Panc1 (cell line): ENCODE measurements at regions not wholly inside any gene's neighbourhood (a gene's known extent, or its start where the extent isn't known, plus 50 kb on each side); places are given as distances from the start of the nearest gene placed in this dataset.

Source experiments
- ATAC-seq: fragments of 200-7000 bp; cut with Tn5 transposase; 2 replicates; pipeline ENCODE4 v1.9.1; 2020; ENCODE audit warnings: mild to moderate bottlenecking, moderate library complexity
- BruUV-seq: library from RNA; stranded (reverse); fragments of 400-500 nt; replicated peaks from 2 replicates; lab custom pipeline; 2021; lab: Mats Ljungman, UMichigan
- CTCF ChIA-PET: fragments of 300-600 bp; sonication (Branson Sonifier 250); formaldehyde crosslinking; loops from one replicate; lab custom pipeline; 2022; ENCODE audit warnings: antibody characterized with exemption; lab: Charles Lee
- POLR2A ChIA-PET: fragments of 300-600 bp; sonication (Branson Sonifier 250); formaldehyde crosslinking; loops from one replicate; lab custom pipeline; 2022; ENCODE audit warnings: antibody characterized with exemption; lab: Charles Lee
- DNase-seq: peaks from one replicate; pipeline ENCODE4 v3.0.0-alpha.2; 2010; ENCODE audit warnings: low read depth, low spot score
- H3K27ac ChIP-seq: 2 replicates; pipeline ENCODE4 v1.5.1; 2011; ENCODE audit warnings: mild to moderate bottlenecking, low read length, inconsistent platforms
- H3K27me3 ChIP-seq: fragments of 200-500 bp; sonication (Bioruptor generic); 2 replicates; pipeline ENCODE4 v1.6.0; 2014; ENCODE audit warnings: low read length, inconsistent platforms; ENCODE audit not compliant: control insufficient read depth, insufficient read depth
- H3K36me3 ChIP-seq: fragments of 200-500 bp; sonication (Bioruptor generic); 2 replicates; pipeline ENCODE4 v1.5.1; 2014; ENCODE audit warnings: inconsistent platforms, mild to moderate bottlenecking, low read length, moderate library complexity; ENCODE audit not compliant: control insufficient read depth, insufficient read depth
- H3K4me1 ChIP-seq: 2 replicates; pipeline ENCODE4 v1.5.1; 2011; ENCODE audit warnings: inconsistent platforms, mild to moderate bottlenecking, low read length, moderate library complexity; ENCODE audit not compliant: control insufficient read depth, insufficient read depth
- H3K4me3 ChIP-seq, 2 experiments: 2 replicates each; pipeline ENCODE4 v1.5.1; 2011 to 2012; ENCODE audit warnings: low read depth in 2 of 2, low read length in 2 of 2, mild to moderate bottlenecking in 2 of 2, inconsistent platforms in 1 of 2, moderate library complexity in 1 of 2
- H3K9me3 ChIP-seq: fragments of 200-500 bp; sonication (Bioruptor generic); 2 replicates; pipeline ENCODE4 v1.5.1; 2014; ENCODE audit warnings: low read depth, mild to moderate bottlenecking, inconsistent platforms, low read length, moderate library complexity; ENCODE audit not compliant: control insufficient read depth, insufficient read depth
- POLR2AphosphoS5 ChIP-seq: IDR thresholded peaks from 2 replicates; pipeline ENCODE4 v1.6.1; 2012; ENCODE audit warnings: mild to moderate bottlenecking, low read depth, low read length, moderate library complexity
- SIN3A ChIP-seq: IDR thresholded peaks from 2 replicates; pipeline ENCODE4 v1.6.1; 2012; ENCODE audit warnings: low read depth, mild to moderate bottlenecking, low read length, moderate library complexity, borderline replicate concordance; ENCODE audit not compliant: insufficient read depth
- TCF7L2 ChIP-seq: IDR thresholded peaks from 2 replicates; pipeline ENCODE4 v1.6.1; 2011; ENCODE audit warnings: mild to moderate bottlenecking, low read depth, low read length, inconsistent platforms
- in situ Hi-C: cut with HindIII; loops from 2 replicates; pipeline ENCODE4 v1.10.0; 2016; ENCODE audit warnings: low sequenced_read_pairs, low pct_unique_long_range_greater_than_20kb
- intact Hi-C: fragments of 100-400 bp; cut with micrococcal nuclease; formaldehyde crosslinking; loops from one replicate; pipeline ENCODE4 v1.10.0; 2022; ENCODE audit not compliant: unreplicated experiment
- TF ChIP-seq, protein P1 (sequence below), 2 experiments: IDR thresholded peaks; 2 replicates each; pipeline ENCODE4 v1.6.1; 2011 to 2012; ENCODE audit warnings: low read depth in 2 of 2, control low read depth in 1 of 2, low read length in 1 of 2, mild to moderate bottlenecking in 1 of 2, moderate library complexity in 1 of 2; ENCODE audit not compliant: insufficient read depth in 1 of 2
- TF ChIP-seq, protein P2 (sequence below): fragments of 450-650 bp; IDR thresholded peaks from 2 replicates; pipeline ENCODE4 v1.5.1; 2017; ENCODE audit warnings: mild to moderate bottlenecking

DNA sequence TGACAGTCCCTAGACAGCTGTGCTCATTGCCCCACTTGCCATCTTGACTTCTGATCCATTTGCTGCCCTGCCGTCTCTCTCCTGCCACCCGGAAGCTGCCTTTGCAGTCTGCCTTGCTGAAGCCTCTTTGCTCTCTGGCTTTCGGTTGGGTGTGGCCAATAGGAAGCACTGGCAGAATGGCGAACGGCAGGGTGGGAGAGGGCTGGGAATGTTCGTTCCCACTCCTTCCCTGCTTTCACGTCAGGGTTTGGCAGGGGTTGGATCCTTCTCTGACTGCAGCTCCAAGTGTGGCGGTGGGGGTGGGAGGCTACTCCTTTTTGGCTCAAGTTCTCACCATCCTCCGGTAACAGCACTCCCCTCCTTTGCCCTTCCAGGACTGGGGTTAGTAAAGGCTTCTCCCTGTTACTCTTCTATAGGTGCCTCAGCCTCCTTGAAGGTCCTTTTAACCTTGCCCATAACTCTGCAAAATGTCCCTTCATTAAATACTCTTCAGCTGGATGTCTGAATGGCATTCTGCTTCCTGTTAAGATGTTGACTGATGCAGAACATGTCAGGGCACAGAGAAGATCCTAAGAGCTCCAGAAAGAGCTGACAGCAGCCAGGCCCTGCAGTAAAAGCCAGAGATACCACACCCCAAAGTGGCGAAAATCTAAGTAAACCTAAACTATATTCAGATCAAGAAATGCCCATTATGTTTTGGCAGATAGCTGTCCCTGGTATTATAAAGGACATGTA is 299.7 kb downstream of the CDCA7 start:
- no TSS peak for BruUV-seq
- Histone ChIP-seq H3K36me3 (no peaks in the 10 kb centered on the region), H3K4me1 (peaks cover 24% of the 10 kb centered on the region), H3K27ac (peak overlapping the region; percentile 82; the same call in 1 of the 2 replicates), H3K4me3 (no peak overlapping the region), H3K9me3 (peaks cover 6% of the 10 kb centered on the region; the same call in 1 of the 2 replicates), H3K27me3 (no peaks in the 10 kb centered on the region)
- ChIA-PET POLR2A (no interaction called here), CTCF (no interaction called here)
- ATAC-seq (no peak), DNase-seq (no peak)
- TF ChIP-seq, protein P1, sequence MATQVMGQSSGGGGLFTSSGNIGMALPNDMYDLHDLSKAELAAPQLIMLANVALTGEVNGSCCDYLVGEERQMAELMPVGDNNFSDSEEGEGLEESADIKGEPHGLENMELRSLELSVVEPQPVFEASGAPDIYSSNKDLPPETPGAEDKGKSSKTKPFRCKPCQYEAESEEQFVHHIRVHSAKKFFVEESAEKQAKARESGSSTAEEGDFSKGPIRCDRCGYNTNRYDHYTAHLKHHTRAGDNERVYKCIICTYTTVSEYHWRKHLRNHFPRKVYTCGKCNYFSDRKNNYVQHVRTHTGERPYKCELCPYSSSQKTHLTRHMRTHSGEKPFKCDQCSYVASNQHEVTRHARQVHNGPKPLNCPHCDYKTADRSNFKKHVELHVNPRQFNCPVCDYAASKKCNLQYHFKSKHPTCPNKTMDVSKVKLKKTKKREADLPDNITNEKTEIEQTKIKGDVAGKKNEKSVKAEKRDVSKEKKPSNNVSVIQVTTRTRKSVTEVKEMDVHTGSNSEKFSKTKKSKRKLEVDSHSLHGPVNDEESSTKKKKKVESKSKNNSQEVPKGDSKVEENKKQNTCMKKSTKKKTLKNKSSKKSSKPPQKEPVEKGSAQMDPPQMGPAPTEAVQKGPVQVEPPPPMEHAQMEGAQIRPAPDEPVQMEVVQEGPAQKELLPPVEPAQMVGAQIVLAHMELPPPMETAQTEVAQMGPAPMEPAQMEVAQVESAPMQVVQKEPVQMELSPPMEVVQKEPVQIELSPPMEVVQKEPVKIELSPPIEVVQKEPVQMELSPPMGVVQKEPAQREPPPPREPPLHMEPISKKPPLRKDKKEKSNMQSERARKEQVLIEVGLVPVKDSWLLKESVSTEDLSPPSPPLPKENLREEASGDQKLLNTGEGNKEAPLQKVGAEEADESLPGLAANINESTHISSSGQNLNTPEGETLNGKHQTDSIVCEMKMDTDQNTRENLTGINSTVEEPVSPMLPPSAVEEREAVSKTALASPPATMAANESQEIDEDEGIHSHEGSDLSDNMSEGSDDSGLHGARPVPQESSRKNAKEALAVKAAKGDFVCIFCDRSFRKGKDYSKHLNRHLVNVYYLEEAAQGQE (IDR thresholded peaks at IDR 0.05; ENCODE audit: insufficient read depth in 1 of 2, low read depth in 2 of 2, low read length in 1 of 2): no peak
- TF ChIP-seq, protein P2, sequence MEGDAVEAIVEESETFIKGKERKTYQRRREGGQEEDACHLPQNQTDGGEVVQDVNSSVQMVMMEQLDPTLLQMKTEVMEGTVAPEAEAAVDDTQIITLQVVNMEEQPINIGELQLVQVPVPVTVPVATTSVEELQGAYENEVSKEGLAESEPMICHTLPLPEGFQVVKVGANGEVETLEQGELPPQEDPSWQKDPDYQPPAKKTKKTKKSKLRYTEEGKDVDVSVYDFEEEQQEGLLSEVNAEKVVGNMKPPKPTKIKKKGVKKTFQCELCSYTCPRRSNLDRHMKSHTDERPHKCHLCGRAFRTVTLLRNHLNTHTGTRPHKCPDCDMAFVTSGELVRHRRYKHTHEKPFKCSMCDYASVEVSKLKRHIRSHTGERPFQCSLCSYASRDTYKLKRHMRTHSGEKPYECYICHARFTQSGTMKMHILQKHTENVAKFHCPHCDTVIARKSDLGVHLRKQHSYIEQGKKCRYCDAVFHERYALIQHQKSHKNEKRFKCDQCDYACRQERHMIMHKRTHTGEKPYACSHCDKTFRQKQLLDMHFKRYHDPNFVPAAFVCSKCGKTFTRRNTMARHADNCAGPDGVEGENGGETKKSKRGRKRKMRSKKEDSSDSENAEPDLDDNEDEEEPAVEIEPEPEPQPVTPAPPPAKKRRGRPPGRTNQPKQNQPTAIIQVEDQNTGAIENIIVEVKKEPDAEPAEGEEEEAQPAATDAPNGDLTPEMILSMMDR: no peak
- TF ChIP-seq TCF7L2 (no peak), SIN3A (no peak), POLR2AphosphoS5 (no peak)
- intact Hi-C loops (no loop called here), in situ Hi-C loops (no loop called here)

DNA sequence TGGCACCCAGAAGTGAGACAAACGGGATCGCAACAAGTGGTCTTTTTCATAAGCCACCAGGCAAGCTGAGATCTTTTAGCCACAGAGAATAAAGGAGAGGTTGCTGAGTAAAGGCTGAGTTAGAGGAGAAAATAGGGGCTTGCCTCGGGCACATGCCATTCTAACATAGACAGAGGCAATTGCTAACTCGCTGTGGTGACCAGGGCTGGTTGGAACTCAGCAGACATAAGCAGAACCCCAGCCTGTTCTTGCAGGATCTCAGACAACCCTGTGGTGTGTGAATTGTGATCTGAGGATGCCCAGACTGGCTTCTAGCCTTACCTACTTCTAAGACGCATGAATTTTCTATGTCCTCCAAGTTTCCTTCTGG is 300.2 kb downstream of the CDCA7 start:
- peak overlapping the region; percentile 36 for H3K27ac ChIP-seq
- peaks cover 19% of the 10 kb centered on the region for H3K4me1 ChIP-seq
- TF ChIP-seq, protein P1 (IDR thresholded peaks at IDR 0.05; ENCODE audit: insufficient read depth in 1 of 2, low read depth in 2 of 2, low read length in 1 of 2): no peak
- TF ChIP-seq TCF7L2 (no peak), POLR2AphosphoS5 (no peak), SIN3A (no peak)
- TF ChIP-seq, protein P2: no peak
- no peaks in the 10 kb centered on the region for H3K36me3 ChIP-seq
- POLR2A ChIA-PET: no interaction called here
- DNase-seq: no peak
- ATAC-seq: no peak
- no peaks in the 10 kb centered on the region for H3K27me3 ChIP-seq
- CTCF ChIA-PET: no interaction called here
- in situ Hi-C loops (no loop called here), intact Hi-C loops (no loop called here)
- peaks cover 6% of the 10 kb centered on the region; the same call in 1 of the 2 replicates for H3K9me3 ChIP-seq
- H3K4me3 ChIP-seq: no peak overlapping the region
- no TSS peak for BruUV-seq
